HG03135 (cell line): ENCODE measurements at regions not wholly inside any gene's neighbourhood (a gene's known extent, or its start where the extent isn't known, plus 50 kb on each side); places are given as distances from the start of the nearest gene placed in this dataset.

Source experiments
- ATAC-seq: cut with Tn5 transposase; IDR thresholded peaks from one replicate; pipeline ENCODE4 v1.9.1; 2021; ENCODE audit warnings: mild to moderate bottlenecking, moderate library complexity; ENCODE audit not compliant: unreplicated experiment

GRCh38 chr2:47315475-47315874, 53.6 kb upstream of the EPCAM start:
- no peak for ATAC-seq

GRCh38 chr2:47313728-47314127, 55.4 kb upstream of the EPCAM start:
- ATAC-seq: no peak

- no peak for ATAC-seq
Observed at GRCh38 chr2:47313141-47313691, 55.9 kb upstream of the EPCAM start.

- ATAC-seq: no peak
Observed at GRCh38 chr2:47312491-47312850, 56.6 kb upstream of the EPCAM start.

GRCh38 chr2:47311764-47312490, 57.2 kb upstream of the EPCAM start:
- no peak for ATAC-seq

GRCh38 chr2:47310801-47311560, 58.1 kb upstream of the EPCAM start:
- peak; percentile 22 for ATAC-seq

- ATAC-seq: peak; percentile 80
Observed at GRCh38 chr2:47309952-47310800, 58.9 kb upstream of the EPCAM start.

- ATAC-seq: peak; percentile 4
Observed at GRCh38 chr2:47309472-47309951, 59.6 kb upstream of the EPCAM start.

- no peak for ATAC-seq
Observed at GRCh38 chr2:47307066-47307465, 62.0 kb upstream of the EPCAM start.

GRCh38 chr2:47304654-47305053, 64.5 kb upstream of the EPCAM start:
- ATAC-seq: no peak

- no peak for ATAC-seq
Observed at GRCh38 chr2:47303341-47304148, 65.6 kb upstream of the EPCAM start.

GRCh38 chr2:47302308-47302707, 66.8 kb upstream of the EPCAM start:
- ATAC-seq: no peak

- ATAC-seq: no peak
Observed at GRCh38 chr2:47301731-47302130, 67.4 kb upstream of the EPCAM start.

GRCh38 chr2:47301277-47301618, 67.9 kb upstream of the EPCAM start:
- ATAC-seq: peak; percentile 69

GRCh38 chr2:47300609-47301276, 68.4 kb upstream of the EPCAM start:
- peak; percentile 54 for ATAC-seq

GRCh38 chr2:47300081-47300480, 69.0 kb upstream of the EPCAM start:
- no peak for ATAC-seq

- no peak for ATAC-seq
Observed at GRCh38 chr2:47299555-47299954, 69.6 kb upstream of the EPCAM start.

- ATAC-seq: no peak
Observed at GRCh38 chr2:47298771-47299170, 70.3 kb upstream of the EPCAM start.

- ATAC-seq: no peak
Observed at GRCh38 chr2:47297767-47298425, 71.2 kb upstream of the EPCAM start.
